HG02852 (cell line): ENCODE measurements at regions not wholly inside any gene's neighbourhood (a gene's known extent, or its start where the extent isn't known, plus 50 kb on each side); places are given as distances from the start of the nearest gene placed in this dataset.
"Not testable (repeated sequence)": the region's sequence is repeated elsewhere in the genome, so short reads cannot be mapped to it uniquely, and the experiment has no call there.

Experiments
- ATAC-seq: cut with Tn5 transposase; IDR thresholded peaks from one replicate; pipeline ENCODE4 v1.9.1; 2021; ENCODE audit warnings: mild to moderate bottlenecking, moderate library complexity; ENCODE audit not compliant: unreplicated experiment

GRCh38 chr5:68070591-68071281, 144.8 kb upstream of the PIK3R1 start:
- peak; percentile 95 for ATAC-seq

DNA sequence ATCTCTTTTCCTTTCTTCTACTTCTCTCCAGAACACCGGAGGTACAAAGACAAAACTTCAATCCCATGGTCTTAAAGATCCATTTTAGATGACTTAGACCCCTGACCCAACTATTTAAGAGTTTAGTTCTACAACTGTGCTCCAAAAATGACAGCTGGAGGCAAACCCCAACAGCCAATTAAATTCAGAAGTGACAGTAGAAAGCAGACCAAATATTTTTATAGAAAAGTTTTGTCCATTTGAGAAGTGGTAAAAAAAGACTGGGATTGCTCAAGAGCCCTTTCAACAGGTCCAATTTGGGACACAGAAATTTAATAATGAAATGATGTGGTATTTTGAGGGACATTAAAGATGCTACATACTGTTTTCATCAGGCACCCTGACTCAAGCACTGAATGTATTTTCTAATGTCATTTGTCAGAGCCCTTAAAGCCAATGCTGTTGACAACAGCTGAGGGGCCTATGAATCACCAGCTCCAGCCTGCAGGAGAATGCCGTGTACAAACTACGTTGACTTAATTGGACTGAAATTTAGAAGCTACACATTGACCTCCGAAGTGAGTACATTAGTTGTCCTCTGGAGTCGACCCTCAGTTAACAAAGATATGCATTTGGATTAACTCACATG, 147.5 kb upstream of the PIK3R1 start:
- ATAC-seq: no peak

DNA sequence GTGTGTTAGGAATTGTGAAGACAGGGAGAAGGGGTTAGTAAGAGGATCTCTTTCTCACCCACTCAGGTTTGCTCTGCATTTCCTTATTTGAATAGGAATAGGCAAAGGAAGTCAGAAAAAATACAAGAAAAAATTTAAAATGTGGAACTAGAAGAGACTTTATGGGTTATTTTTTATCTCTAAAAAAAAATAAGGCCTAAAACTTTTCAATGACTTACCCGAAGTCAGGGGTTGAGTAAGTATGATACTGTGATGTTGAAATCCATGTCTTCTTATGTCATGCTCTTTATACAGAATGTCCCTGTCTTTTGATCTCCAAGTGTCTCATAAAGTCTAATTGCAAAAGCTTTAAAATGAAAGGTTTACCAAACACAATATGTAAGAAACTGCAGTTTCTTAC, 148.3 kb upstream of the PIK3R1 start:
- no peak for ATAC-seq

- ATAC-seq: no peak
Observed at GRCh38 chr5:68066277-68066955, 149.1 kb upstream of the PIK3R1 start.

- ATAC-seq: not testable (repeated sequence)
Observed at GRCh38 chr5:68065321-68065720, 150.2 kb upstream of the PIK3R1 start.

DNA sequence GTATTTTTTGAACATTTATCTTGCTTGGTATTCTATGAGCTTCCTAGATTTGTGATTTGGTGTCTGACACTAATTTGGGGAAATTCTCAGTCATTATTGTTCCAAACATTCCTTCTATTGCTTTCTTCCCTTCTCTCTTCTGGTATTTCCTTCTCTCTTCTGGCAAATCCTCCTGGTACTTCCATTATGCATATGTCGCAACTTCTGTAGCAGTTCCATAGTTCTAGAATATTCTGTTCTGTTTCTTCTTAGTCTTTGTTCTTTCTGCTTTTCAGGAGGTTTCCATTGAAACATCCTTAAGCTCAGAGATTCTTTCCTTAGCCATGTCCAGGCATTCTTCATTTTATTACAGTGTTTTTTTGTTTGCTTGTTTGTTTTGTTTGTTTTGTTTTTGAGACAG, 155.2 kb upstream of the PIK3R1 start:
- ATAC-seq: no peak

DNA sequence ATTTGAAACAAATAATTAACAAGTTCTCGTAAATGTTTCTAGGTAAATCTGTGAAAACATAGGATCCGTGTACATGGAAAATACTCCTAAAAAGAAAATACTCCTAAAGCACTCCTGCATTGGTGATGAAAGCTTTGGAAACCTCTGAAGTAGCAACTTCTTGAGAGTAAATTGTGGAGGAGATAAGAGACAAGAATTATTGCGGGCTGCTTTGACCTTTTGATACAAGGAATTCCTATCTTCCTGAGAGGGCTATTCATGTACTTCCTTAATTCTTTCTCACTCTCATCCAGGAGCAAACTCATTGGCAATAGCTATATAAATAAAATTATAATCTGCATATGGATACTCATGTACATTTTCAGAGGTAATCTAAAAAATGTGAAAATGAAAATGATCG, 158.4 kb upstream of the PIK3R1 start:
- no peak for ATAC-seq

DNA sequence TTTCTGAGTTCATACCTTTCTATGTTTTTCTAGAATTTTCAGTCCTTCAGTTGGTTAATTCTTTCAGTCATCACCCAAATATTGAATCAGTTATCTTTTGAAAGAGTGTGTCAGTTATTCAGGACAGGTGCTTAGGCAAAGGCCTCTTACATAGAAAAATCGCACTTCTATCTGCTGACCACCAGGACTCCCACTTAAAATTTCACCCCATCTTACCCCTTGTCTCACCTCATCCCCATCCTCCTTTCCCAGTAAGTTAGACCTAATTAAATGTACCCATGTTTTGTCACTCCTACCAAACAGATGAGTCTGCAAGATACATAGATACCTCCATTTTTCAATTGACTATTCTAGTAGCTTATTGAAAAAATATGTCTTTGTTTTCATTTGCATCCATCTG, 159.9 kb upstream of the PIK3R1 start:
- no peak for ATAC-seq

DNA sequence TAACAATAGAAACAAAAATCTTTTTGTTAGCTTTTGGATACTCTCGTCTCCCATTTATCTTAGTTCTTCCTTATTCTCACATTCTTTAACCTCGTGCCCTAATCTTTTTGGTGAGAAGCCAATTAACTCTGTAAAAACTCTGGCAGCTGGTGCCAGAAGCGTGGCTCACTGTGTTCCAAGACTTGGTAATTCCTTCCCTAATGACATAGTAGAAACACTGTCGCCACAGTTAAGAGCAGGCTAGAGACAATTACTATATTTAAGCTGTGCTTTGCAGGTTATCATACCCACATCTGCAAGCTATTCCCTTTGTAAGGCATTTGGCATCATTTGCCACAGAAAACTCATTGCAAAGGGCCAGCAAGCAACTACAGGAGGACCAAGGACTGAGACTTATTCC, 160.9 kb upstream of the PIK3R1 start:
- ATAC-seq: no peak

GRCh38 chr5:68053202-68053601, 162.4 kb upstream of the PIK3R1 start:
- ATAC-seq: no peak

GRCh38 chr5:68049053-68049713, 166.4 kb upstream of the PIK3R1 start:
- no peak for ATAC-seq

DNA sequence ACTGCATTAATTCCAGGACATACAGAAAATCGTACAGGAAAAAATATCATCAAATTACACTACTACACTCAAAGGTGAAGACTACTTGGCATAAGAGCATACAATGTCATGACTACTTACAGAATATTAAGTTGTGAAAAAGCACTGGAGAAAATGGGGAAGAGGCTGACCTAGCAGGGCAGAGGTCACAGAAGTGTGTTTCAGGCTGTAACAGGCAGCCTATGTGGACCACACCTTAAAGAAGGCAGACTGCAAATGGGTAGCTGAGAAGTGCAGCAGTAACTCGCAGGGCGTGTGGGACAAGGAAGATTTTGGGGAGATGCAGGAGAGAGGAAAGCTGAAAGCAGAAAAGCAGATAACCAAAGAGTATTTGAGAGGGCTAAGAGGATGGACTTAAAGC, 167.0 kb upstream of the PIK3R1 start:
- ATAC-seq: no peak

DNA sequence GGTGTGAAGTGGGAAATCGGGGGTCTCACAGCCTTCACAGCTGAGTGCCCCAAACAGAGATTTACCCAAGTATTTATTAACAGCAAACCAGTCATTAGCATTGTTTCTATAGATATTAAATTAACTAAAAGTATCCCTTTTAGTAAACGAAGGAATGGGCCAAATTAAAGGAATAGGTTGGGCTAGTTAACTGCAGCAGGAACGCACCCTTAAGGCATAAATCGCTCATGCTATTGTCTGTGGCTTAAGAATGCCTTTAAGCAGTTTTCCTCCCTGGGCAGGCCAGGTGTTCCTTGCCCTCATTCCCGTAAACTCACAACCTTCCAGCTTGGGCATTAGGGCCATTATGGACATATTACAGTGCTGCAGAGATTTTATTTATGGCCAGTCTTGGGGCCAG, 167.5 kb upstream of the PIK3R1 start:
- ATAC-seq: not testable (repeated sequence)

GRCh38 chr5:68047035-68047434, 168.5 kb upstream of the PIK3R1 start:
- ATAC-seq: no peak

DNA sequence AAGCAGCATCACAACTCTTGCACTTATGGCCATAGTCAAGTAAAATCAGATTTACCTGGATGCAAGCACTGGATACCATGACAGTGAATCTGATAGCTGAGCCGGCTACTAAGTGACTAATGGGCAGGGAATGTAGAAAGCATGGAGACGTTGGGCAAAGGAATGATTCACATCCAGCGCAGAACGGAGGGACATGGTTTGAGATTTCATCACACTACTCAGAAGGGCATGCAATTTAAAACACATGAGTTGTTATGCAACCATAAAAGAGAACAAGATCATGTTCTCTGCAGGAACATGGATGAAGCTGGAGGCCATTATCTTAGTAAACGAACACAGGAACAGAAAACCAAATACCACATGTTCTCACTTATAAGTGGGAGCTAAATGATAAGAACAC, 169.1 kb upstream of the PIK3R1 start:
- ATAC-seq: no peak

DNA sequence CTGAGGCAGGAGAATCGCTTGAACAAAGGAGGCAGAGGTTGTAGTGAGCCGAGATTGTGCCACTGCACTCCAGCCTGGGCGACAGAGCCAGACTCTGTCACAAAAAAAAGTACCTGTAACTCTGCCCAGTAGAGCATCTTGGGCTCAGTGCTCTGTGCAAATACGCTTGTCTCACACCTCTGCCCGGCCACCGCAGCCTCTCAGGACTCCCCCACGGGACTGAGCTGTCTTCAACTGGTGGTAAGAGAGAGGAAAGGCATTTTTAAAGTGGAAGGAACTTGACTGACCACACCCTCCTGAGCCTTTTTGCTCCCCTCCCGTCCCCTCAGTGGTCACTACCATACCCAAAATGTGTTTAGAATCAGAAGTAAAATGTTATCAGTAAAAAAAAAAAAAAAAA, 174.3 kb upstream of the PIK3R1 start:
- ATAC-seq: peak; percentile 90

DNA sequence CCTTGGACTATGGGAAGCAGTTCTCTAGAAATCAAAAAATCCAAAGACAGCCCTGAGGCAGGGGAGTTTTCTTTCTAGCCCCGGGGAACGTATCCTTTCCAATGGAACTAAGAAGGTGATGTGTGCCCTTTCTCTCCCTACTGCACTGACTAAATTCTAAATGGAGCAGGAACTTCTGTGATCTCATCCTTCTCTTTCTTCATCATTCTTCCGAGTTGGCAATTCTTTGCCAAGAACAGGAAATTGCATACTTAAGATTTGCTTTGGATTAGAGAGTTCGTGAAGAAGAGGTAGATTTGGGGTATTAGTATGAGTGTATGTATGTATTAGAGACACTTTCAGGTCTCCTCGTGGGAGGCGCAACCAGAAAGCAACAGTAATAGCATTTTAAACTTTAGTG, 178.0 kb upstream of the PIK3R1 start:
- ATAC-seq: no peak

GRCh38 chr5:68033961-68034571, 181.5 kb upstream of the PIK3R1 start:
- no peak for ATAC-seq

DNA sequence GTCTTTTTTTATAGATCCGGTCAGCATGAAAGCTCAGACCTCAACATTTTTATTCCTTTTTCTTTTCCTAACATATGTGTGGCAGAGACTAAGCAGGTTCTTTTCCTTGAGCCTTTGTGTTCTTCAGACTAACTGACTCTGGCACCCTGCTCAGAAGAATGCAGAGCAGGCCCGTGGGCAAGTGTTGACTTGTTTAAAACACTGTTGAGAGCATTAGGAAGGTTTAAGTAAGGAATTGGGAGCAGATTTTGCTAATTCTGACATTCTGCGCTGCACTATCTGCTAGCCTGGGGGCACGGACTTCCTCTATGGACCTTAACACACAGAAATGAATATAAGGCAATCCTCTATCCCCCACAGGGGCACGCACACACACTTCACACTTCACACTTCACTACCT, 182.5 kb upstream of the PIK3R1 start:
- no peak for ATAC-seq

DNA sequence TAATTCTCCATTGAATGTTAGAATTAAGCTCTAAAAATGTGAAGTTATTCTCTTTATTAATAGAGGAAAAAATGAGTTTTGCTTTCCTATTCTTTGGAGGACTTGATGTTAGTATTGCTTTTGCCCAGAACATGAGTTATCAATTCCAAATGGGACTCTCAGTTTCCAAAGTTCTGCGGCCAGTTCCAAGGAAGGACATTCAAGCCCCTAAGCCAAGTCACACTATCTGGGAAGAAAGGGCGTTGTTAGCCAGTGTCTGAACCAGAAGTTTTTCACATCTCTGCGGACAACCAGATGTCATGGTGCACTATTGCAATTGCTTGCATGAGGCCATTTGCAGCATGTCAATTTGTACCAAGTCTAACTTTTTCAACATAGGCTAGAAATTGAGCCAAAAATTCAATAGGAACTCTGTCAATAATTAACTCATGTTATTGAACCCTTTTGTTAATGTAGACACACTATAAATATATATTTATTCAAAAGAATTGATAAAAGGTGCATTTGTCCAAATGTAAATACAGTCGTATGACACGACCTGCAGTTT, 183.3 kb upstream of the PIK3R1 start:
- no peak for ATAC-seq

DNA sequence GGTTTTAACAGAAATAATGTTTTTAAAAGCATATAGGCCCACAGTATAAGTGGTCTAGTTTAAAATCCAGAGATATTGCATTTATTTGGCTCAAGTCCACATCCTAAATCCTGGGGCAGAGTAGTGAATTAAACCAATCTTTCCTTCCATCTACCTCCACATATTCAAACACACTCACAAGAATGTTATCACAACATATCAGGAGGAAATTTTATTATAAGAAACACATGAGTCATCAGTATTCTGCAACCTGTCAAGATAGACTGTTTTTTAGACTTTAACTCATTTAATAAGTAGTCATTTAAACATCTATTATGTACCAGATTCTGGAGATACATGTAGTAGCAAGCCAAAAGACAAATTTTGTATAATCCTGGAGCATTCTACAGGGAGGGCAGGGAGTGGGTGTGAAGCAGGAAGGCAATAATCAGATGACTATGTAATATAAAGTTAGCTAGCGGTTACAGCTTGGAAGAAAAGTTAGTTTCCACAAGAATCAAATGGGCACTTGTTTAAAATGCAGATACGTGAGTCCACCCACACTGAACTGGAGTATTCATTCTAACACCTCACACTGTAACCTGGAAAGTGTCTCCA, 187.3 kb upstream of the PIK3R1 start:
- ATAC-seq: no peak
